SK-N-SH (cell line): ENCODE measurements at regions not wholly inside any gene's neighbourhood (a gene's known extent, or its start where the extent isn't known, plus 50 kb on each side); places are given as distances from the start of the nearest gene placed in this dataset.

Source experiments
- CTCF ChIA-PET: fragments of 300-600, 350-600 bp; formaldehyde crosslinking; extraction: SDS; loops from one replicate; lab custom pipeline; 2021; lab: Yijun Ruan, JAX
- POLR2A ChIA-PET: fragments of 350-600 bp; sonication (Branson Sonifier 250); formaldehyde crosslinking; extraction: SDS; loops from one replicate; lab custom pipeline; 2020; ENCODE audit warnings: antibody characterized with exemption, inconsistent platforms; lab: Yijun Ruan, JAX
- DNase-seq: peaks from one replicate; pipeline ENCODE4 v3.0.0; 2012
- H2AFZ ChIP-seq: fragments of 200-600 bp; sonication (generic); 2 replicates; pipeline ENCODE4 v1.8.1; 2016; ENCODE audit warnings: antibody characterized with exemption, mild to moderate bottlenecking, low read depth
- H3F3A ChIP-seq: fragments of 200-600 bp; sonication (generic); replicated peaks from 2 replicates; pipeline ENCODE3; 2016; ENCODE audit warnings: antibody characterized with exemption, mild to moderate bottlenecking; ENCODE audit not compliant: insufficient read depth
- H3K27ac ChIP-seq, 2 experiments: fragments of 200-500 bp in 1 of 2; fragments of 200-600 bp in 1 of 2; sonication (Bioruptor generic) in 1 of 2; sonication (generic), shearing (Covaris generic) in 1 of 2; 2 replicates each; pipeline versions ENCODE4 v1.5.1 to v1.6.1; 2014 to 2016; ENCODE audit warnings: low read depth in 2 of 2, inconsistent platforms in 1 of 2, low read length in 1 of 2, mild to moderate bottlenecking in 1 of 2, mixed read lengths in 1 of 2
- H3K27me3 ChIP-seq: fragments of 200-600 bp; sonication (generic), shearing (Covaris generic); 2 replicates; pipeline ENCODE4 v1.6.1; 2016; ENCODE audit warnings: mixed run types; ENCODE audit not compliant: insufficient read depth
- H3K36me3 ChIP-seq, 2 experiments: fragments of 200-500 bp in 1 of 2; fragments of 200-600 bp in 1 of 2; sonication (Bioruptor generic) in 1 of 2; sonication (generic) in 1 of 2; replicated peaks in 1 of 2; 2 replicates each; pipeline versions ENCODE3 to v1.5.1; 2014 to 2016; ENCODE audit warnings: low read length in 1 of 2, mild to moderate bottlenecking in 1 of 2; ENCODE audit not compliant: insufficient read depth in 2 of 2, control insufficient read depth in 1 of 2
- H3K4me1 ChIP-seq, 2 experiments: fragments of 200-500 bp in 1 of 2; fragments of 200-600 bp in 1 of 2; sonication (Bioruptor generic) in 1 of 2; sonication (generic), shearing (Covaris generic) in 1 of 2; 2 replicates each; pipeline versions ENCODE4 v1.5.1 to v1.6.1; 2014 to 2016; ENCODE audit warnings: low read depth in 1 of 2, low read length in 1 of 2, mixed run types in 1 of 2; ENCODE audit not compliant: insufficient read depth in 2 of 2, control insufficient read depth in 1 of 2
- H3K4me2 ChIP-seq: fragments of 200-600 bp; sonication (generic), shearing (Covaris generic); 2 replicates; pipeline ENCODE4 v1.6.1; 2017; ENCODE audit warnings: mixed run types
- H3K4me3 ChIP-seq, 2 experiments: fragments of 200-500 bp in 1 of 2; fragments of 200-600 bp in 1 of 2; sonication (Bioruptor generic) in 1 of 2; sonication (generic), shearing (Covaris generic) in 1 of 2; 2 replicates each; pipeline versions ENCODE4 v1.5.1 to v1.8.1; 2014 to 2016; ENCODE audit warnings: low read depth in 2 of 2, inconsistent platforms in 1 of 2, low read length in 1 of 2, mild to moderate bottlenecking in 1 of 2, mixed read lengths in 1 of 2, moderate library complexity in 1 of 2
- H3K79me2 ChIP-seq: fragments of 200-600 bp; sonication (generic); 2 replicates; pipeline ENCODE4 v1.8.1; 2017; ENCODE audit warnings: mild to moderate bottlenecking; ENCODE audit not compliant: insufficient read depth
- H3K9ac ChIP-seq: fragments of 200-600 bp; sonication (generic); 2 replicates; pipeline ENCODE4 v1.6.1; 2017; ENCODE audit warnings: mixed run types
- H3K9me2 ChIP-seq: fragments of 200-600 bp; sonication (generic); 2 replicates; pipeline ENCODE4 v1.6.1; 2017; ENCODE audit warnings: mixed run types
- H3K9me3 ChIP-seq: fragments of 200-600 bp; sonication (generic); 2 replicates; pipeline ENCODE4 v1.6.1; 2017; ENCODE audit warnings: mixed run types, mild to moderate bottlenecking, moderate library complexity
- H4K20me1 ChIP-seq: fragments of 200-600 bp; sonication (generic); 2 replicates; pipeline ENCODE4 v1.6.1; 2017; ENCODE audit warnings: mild to moderate bottlenecking, mixed run types; ENCODE audit not compliant: insufficient read depth
- ELF1 ChIP-seq: IDR thresholded peaks from 2 replicates; pipeline ENCODE4 v1.4.0; 2012
- EP300 ChIP-seq, 2 experiments: IDR thresholded peaks; 2 replicates each; pipeline versions ENCODE4 v1.4.0 to v1.6.1; 2012; ENCODE audit warnings: borderline replicate concordance in 1 of 2, low read depth in 1 of 2, low read length in 1 of 2
- GATA2 ChIP-seq: sonication (generic); formaldehyde crosslinking; IDR thresholded peaks from 2 replicates; pipeline ENCODE4 v1.5.0; 2020; ENCODE audit warnings: mild to moderate bottlenecking, missing genetic modification reagents
- MXI1 ChIP-seq: IDR thresholded peaks from 2 replicates; pipeline ENCODE4 v1.6.1; 2012; ENCODE audit warnings: mild to moderate bottlenecking, low read depth, low read length, improper control_type of control experiment
- NRF1 ChIP-seq: IDR thresholded peaks from 2 replicates; pipeline ENCODE4 v1.6.1; 2012; ENCODE audit warnings: low read depth, mild to moderate bottlenecking, low read length
- RAD21 ChIP-seq: IDR thresholded peaks from 2 replicates; pipeline ENCODE4 v1.6.1; 2012; ENCODE audit warnings: mild to moderate bottlenecking, low read length
- REST ChIP-seq: IDR thresholded peaks from 2 replicates; pipeline ENCODE4 v1.6.1; 2012; ENCODE audit warnings: mild to moderate bottlenecking, low read depth, low read length, moderate library complexity
- RFX5 ChIP-seq: IDR thresholded peaks from 2 replicates; pipeline ENCODE4 v1.6.1; 2012; ENCODE audit warnings: mild to moderate bottlenecking, improper control_type of control experiment, low read length
- RXRA ChIP-seq: IDR thresholded peaks from 2 replicates; pipeline ENCODE4 v1.4.0; 2012; ENCODE audit warnings: low read depth, mild to moderate bottlenecking, borderline replicate concordance
- TAF1 ChIP-seq: IDR thresholded peaks from 2 replicates; pipeline ENCODE4 v1.6.1; 2012; ENCODE audit warnings: low read depth, mild to moderate bottlenecking, low read length, moderate library complexity, borderline replicate concordance
- TCF12 ChIP-seq: IDR thresholded peaks from 2 replicates; pipeline ENCODE4 v1.4.0; 2012
- USF1 ChIP-seq: IDR thresholded peaks from 2 replicates; pipeline ENCODE4 v1.4.0; 2012; ENCODE audit warnings: low read depth, borderline replicate concordance
- YY1 ChIP-seq: IDR thresholded peaks from 2 replicates; pipeline ENCODE4 v1.4.0; 2012; ENCODE audit warnings: low read depth, mild to moderate bottlenecking
- WGBS: methylation state at CpG from one replicate; pipeline ENCODE4 v1.1.6; 2017; ENCODE audit warnings: low lambda C conversion rate; 5-methylcytosine and 5-hydroxymethylcytosine counted together

- H4K20me1 ChIP-seq = no peaks in the 10 kb centered on the region
- H3K4me1 ChIP-seq = peaks cover 0 to 35% of the 10 kb centered on the region in 2 experiments; a peak in 2 of 4 replicates
- no peak for DNase-seq
Measured at GRCh38 chrX:45718676-45719075, 518.0 kb upstream of the DIPK2B start.

GRCh38 chrX:45716750-45717149, 516.1 kb upstream of the DIPK2B start:
- peak overlapping the region; percentile 45; the same call in 1 of the 2 replicates for H2AFZ ChIP-seq
- ChIA-PET CTCF (interaction anchor here (0.6 kb wide), 1 partner anchor 66 kb away, joined by 3 read pairs; no protein-coding TSS in a partner anchor), POLR2A (no interaction called here)
- 58% methylated on average over 3 of the region's 3 CpGs for WGBS
- TF ChIP-seq RXRA = no peak
- no peak for TF ChIP-seq RFX5
- TF ChIP-seq USF1 = no peak
- no peak for TF ChIP-seq TAF1
- no peak for TF ChIP-seq EP300 (IDR thresholded peaks at IDR 0.05; ENCODE audit: borderline replicate concordance in 1 of 2, low read depth in 1 of 2, low read length in 1 of 2)
- no peak for TF ChIP-seq MXI1
- TF ChIP-seq GATA2 = no peak
- no peak for TF ChIP-seq REST
- H3K36me3 ChIP-seq = no peaks in the 10 kb centered on the region
- H3K27me3 ChIP-seq = no peaks in the 10 kb centered on the region
- peaks cover 18% of the 10 kb centered on the region; the same call in 1 of the 2 replicates for H3K79me2 ChIP-seq
- peaks cover 0 to 45% of the 10 kb centered on the region in 2 experiments; a peak in 2 of 4 replicates for H3K4me1 ChIP-seq
- H4K20me1 ChIP-seq = no peaks in the 10 kb centered on the region
- H3K9me3 ChIP-seq = no peaks in the 10 kb centered on the region
- peak overlapping the region; percentile 52; the same call in 1 of the 2 replicates for H3K9ac ChIP-seq
- H3K9me2 ChIP-seq = no peaks in the 10 kb centered on the region
- H3K4me2 ChIP-seq = no peak overlapping the region
- DNase-seq = no peak
- peak overlapping the region; percentile 43 to 99; a peak in 3 of 4 replicates for H3K27ac ChIP-seq
- H3F3A ChIP-seq = peaks cover 53% of the 10 kb centered on the region
- no peak overlapping the region for H3K4me3 ChIP-seq

More at GRCh38 chrX:45718676-45719075, 518.0 kb upstream of the DIPK2B start:
- peaks cover 5% of the 10 kb centered on the region; the same call in 1 of the 2 replicates for H3K79me2 ChIP-seq
- no peaks in the 10 kb centered on the region for H3K27me3 ChIP-seq
- ChIA-PET POLR2A (no interaction called here), CTCF (no interaction called here)
- peak overlapping the region; percentile 37; the same call in 1 of the 2 replicates for H2AFZ ChIP-seq
- peak overlapping the region in 1 of 2 experiments; percentile 99; a peak in 2 of 4 replicates for H3K27ac ChIP-seq
- no peak overlapping the region for H3K4me2 ChIP-seq
- no peak overlapping the region for H3K9ac ChIP-seq
- H3K36me3 ChIP-seq = no peaks in the 10 kb centered on the region
- H3K4me3 ChIP-seq = no peak overlapping the region
- TF ChIP-seq ELF1 (no peak), RAD21 (no peak), TAF1 (no peak), YY1 (no peak), GATA2 (no peak), NRF1 (no peak), RXRA (no peak), TCF12 (no peak)
- H3K9me3 ChIP-seq = no peaks in the 10 kb centered on the region
- 65% methylated on average over 1 of the region's 1 CpG for WGBS
- peaks cover 46% of the 10 kb centered on the region for H3F3A ChIP-seq
- no peaks in the 10 kb centered on the region for H3K9me2 ChIP-seq
